ENCODE measurements at regions not wholly inside any gene's neighbourhood (a gene's known extent, or its start where the extent isn't known, plus 50 kb on each side); places are given as distances from the start of the nearest gene placed in this dataset.

DNA sequence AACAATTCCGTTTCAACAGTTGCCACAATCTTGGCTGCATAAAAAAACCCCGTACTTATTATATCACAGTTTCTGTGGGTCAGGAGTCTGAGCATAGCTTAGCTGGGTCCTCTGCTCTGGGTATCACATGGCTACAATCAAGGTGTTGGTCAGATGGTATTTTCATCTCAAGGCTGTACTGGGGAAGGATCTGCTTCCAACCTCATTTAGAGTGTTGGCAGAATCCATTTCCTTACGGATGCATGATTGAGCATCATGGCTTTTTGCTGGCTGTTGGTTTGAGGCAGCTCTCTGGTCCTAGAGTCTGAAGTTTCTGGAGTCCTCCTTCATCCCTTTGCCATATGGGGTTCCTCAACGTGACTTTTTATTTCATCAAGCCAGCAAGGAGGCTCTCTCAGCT is 177.0 kb downstream of the HAPSTR1 start:
- DNase-seq (ENCODE audit: low read depth in 1 of 2, low spot score in 1 of 2) = no peak
- TF ChIP-seq GABPA (IDR thresholded peaks at IDR 0.05; ENCODE audit: low read depth) (no peak), SPI1 (IDR thresholded peaks at IDR 0.05; ENCODE audit: borderline replicate concordance, low read depth) (no peak)
- TF ChIP-seq, protein P1, sequence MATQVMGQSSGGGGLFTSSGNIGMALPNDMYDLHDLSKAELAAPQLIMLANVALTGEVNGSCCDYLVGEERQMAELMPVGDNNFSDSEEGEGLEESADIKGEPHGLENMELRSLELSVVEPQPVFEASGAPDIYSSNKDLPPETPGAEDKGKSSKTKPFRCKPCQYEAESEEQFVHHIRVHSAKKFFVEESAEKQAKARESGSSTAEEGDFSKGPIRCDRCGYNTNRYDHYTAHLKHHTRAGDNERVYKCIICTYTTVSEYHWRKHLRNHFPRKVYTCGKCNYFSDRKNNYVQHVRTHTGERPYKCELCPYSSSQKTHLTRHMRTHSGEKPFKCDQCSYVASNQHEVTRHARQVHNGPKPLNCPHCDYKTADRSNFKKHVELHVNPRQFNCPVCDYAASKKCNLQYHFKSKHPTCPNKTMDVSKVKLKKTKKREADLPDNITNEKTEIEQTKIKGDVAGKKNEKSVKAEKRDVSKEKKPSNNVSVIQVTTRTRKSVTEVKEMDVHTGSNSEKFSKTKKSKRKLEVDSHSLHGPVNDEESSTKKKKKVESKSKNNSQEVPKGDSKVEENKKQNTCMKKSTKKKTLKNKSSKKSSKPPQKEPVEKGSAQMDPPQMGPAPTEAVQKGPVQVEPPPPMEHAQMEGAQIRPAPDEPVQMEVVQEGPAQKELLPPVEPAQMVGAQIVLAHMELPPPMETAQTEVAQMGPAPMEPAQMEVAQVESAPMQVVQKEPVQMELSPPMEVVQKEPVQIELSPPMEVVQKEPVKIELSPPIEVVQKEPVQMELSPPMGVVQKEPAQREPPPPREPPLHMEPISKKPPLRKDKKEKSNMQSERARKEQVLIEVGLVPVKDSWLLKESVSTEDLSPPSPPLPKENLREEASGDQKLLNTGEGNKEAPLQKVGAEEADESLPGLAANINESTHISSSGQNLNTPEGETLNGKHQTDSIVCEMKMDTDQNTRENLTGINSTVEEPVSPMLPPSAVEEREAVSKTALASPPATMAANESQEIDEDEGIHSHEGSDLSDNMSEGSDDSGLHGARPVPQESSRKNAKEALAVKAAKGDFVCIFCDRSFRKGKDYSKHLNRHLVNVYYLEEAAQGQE (IDR thresholded peaks at IDR 0.05; ENCODE audit: insufficient replicate concordance, low read depth) = no peak
- no peak overlapping the region for H3K4me3 ChIP-seq (replicated peaks; ENCODE audit: insufficient read depth, low read length)
- no peak overlapping the region for H3K27ac ChIP-seq (replicated peaks)
- H3K27me3 ChIP-seq (ENCODE audit: insufficient read depth, poor library complexity, severe bottlenecking) = no peaks in the 10 kb centered on the region

DNA sequence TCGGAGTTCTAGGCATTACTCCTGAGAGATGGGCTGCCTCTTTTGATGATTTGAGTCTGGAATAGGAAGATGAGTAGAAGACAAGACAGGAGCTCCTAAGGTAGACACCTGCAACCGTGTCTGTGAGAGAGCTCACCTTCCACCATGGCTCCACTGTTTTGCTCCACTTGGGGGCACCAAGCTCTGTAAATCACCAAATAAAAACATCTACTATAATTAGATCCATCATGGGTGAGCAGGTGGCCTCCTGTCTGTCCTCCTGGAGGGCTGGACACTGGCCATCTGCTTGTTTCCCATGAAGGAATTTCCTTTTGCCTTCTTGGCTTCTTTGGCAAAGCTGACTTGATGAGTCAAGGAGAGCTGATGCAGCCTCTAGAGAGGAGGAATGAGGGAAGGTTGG is 179.0 kb downstream of the HAPSTR1 start:
- Histone ChIP-seq H3K27ac (replicated peaks) (no peak overlapping the region), H3K4me3 (replicated peaks; ENCODE audit: insufficient read depth, low read length) (no peak overlapping the region), H3K27me3 (ENCODE audit: insufficient read depth, poor library complexity, severe bottlenecking) (no peaks in the 10 kb centered on the region)
- DNase-seq (ENCODE audit: low read depth in 1 of 2, low spot score in 1 of 2) = no peak
- TF ChIP-seq POLR2AphosphoS5 (IDR thresholded peaks at IDR 0.05; ENCODE audit: low read depth) (no peak), SPI1 (IDR thresholded peaks at IDR 0.05; ENCODE audit: borderline replicate concordance, low read depth) (no peak), GABPA (IDR thresholded peaks at IDR 0.05; ENCODE audit: low read depth) (no peak)
- TF ChIP-seq, protein P1 (IDR thresholded peaks at IDR 0.05; ENCODE audit: insufficient replicate concordance, low read depth) = no peak
- TF ChIP-seq, protein P2, sequence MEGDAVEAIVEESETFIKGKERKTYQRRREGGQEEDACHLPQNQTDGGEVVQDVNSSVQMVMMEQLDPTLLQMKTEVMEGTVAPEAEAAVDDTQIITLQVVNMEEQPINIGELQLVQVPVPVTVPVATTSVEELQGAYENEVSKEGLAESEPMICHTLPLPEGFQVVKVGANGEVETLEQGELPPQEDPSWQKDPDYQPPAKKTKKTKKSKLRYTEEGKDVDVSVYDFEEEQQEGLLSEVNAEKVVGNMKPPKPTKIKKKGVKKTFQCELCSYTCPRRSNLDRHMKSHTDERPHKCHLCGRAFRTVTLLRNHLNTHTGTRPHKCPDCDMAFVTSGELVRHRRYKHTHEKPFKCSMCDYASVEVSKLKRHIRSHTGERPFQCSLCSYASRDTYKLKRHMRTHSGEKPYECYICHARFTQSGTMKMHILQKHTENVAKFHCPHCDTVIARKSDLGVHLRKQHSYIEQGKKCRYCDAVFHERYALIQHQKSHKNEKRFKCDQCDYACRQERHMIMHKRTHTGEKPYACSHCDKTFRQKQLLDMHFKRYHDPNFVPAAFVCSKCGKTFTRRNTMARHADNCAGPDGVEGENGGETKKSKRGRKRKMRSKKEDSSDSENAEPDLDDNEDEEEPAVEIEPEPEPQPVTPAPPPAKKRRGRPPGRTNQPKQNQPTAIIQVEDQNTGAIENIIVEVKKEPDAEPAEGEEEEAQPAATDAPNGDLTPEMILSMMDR (IDR thresholded peaks at IDR 0.05; ENCODE audit: insufficient read depth, low read length) = no peak

DNA sequence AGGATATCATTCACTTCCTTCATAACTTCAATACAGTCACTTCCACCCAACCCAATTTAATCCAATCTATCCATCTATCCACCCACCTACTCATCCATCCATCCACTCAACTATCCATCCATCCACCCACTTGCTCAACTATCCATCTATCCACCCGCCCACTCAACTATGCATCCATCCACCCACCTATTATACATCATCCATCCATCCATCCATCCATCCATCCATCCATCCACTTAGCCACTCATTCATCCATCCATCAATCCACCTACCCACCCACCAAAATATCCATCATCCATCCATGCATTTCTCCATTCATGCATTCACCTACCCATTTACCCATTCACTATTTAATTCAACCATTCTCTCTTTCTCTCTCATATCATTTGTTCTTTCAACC is 179.5 kb downstream of the HAPSTR1 start:
- Histone ChIP-seq H3K27me3 (ENCODE audit: insufficient read depth, poor library complexity, severe bottlenecking) (no peaks in the 10 kb centered on the region), H3K27ac (replicated peaks) (no peak overlapping the region), H3K4me3 (replicated peaks; ENCODE audit: insufficient read depth, low read length) (no peak overlapping the region)
- no peak for TF ChIP-seq GABPA (IDR thresholded peaks at IDR 0.05; ENCODE audit: low read depth)
- TF ChIP-seq POLR2AphosphoS5 (IDR thresholded peaks at IDR 0.05; ENCODE audit: low read depth) = no peak
- no peak for DNase-seq (ENCODE audit: low read depth in 1 of 2, low spot score in 1 of 2)

DNA sequence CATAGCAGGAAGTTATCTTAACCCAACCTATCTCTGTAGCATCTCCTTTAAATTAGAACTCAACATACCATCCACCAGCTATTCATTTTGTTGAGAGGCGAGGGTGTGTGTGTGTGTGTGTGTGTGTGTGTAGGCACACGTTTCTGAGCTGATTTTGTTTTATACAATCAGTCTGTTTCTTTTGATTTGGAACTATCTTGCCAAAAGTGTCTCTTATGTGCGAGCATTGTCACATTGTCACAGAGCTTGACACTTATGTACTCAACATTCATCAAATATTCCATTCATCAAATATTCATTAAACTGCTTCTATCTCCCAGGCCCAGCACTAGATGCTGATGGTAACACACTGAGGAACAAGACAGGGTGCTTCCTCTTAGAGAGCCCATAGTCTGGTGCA is 180.4 kb downstream of the HAPSTR1 start:
- DNase-seq (ENCODE audit: low read depth in 1 of 2, low spot score in 1 of 2) = no peak
- H3K4me3 ChIP-seq (replicated peaks; ENCODE audit: insufficient read depth, low read length) = no peak overlapping the region
- H3K27me3 ChIP-seq (ENCODE audit: insufficient read depth, poor library complexity, severe bottlenecking) = no peaks in the 10 kb centered on the region
- TF ChIP-seq GABPA (IDR thresholded peaks at IDR 0.05; ENCODE audit: low read depth) = no peak
- no peak for TF ChIP-seq POLR2AphosphoS5 (IDR thresholded peaks at IDR 0.05; ENCODE audit: low read depth)
- TF ChIP-seq, protein P1 (IDR thresholded peaks at IDR 0.05; ENCODE audit: insufficient replicate concordance, low read depth) = no peak
- TF ChIP-seq, protein P2 (IDR thresholded peaks at IDR 0.05; ENCODE audit: insufficient read depth, low read length) = no peak
- TF ChIP-seq SPI1 (IDR thresholded peaks at IDR 0.05; ENCODE audit: borderline replicate concordance, low read depth) = no peak
- H3K27ac ChIP-seq (replicated peaks) = no peak overlapping the region
